ENCODE measurements at regions not wholly inside any gene's neighbourhood (a gene's known extent, or its start where the extent isn't known, plus 50 kb on each side); places are given as distances from the start of the nearest gene placed in this dataset.

GRCh38 chr6:102344769-102345168, 951.3 kb downstream of the GRIK2 start:
- TF ChIP-seq TAF1 (IDR thresholded peaks at IDR 0.05; ENCODE audit: borderline replicate concordance, low read depth, low read length) (no peak), POLR2AphosphoS5 (IDR thresholded peaks at IDR 0.05; ENCODE audit: low read depth, low read length) (no peak), POLR2A (IDR thresholded peaks at IDR 0.05; ENCODE audit: low read depth, low read length) (no peak)
- FAIRE-seq (no peak), DNase-seq (ENCODE audit: insufficient read length) (no peak)

DNA sequence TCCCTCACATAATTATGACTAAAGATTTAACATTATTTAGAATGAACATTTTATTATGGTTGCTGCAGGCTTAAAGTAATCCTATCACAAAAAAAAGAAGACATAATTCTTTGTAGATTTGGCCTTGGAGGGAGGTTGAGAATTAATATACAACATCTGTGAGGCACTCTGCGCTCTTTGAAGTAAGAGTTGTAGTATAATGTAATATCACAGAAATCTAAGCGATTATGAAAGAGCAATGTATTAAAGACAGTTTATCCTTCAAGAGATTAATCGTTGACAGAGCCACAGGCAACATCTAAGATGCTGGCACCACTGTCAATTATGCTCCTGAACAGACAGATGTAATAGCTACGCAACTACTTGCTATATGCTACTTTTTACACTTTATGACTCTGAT, 946.8 kb downstream of the GRIK2 start:
- FAIRE-seq (no peak), DNase-seq (ENCODE audit: insufficient read length) (no peak)
- TF ChIP-seq TAF1 (IDR thresholded peaks at IDR 0.05; ENCODE audit: borderline replicate concordance, low read depth, low read length): no peak

GRCh38 chr6:102333736-102334135, 940.2 kb downstream of the GRIK2 start:
- no peak for DNase-seq (ENCODE audit: insufficient read length)
- FAIRE-seq: no peak
- TF ChIP-seq POLR2AphosphoS5 (IDR thresholded peaks at IDR 0.05; ENCODE audit: low read depth, low read length): no peak
- no peak for TF ChIP-seq POLR2A (IDR thresholded peaks at IDR 0.05; ENCODE audit: low read depth, low read length)
- TF ChIP-seq TAF1 (IDR thresholded peaks at IDR 0.05; ENCODE audit: borderline replicate concordance, low read depth, low read length): no peak

DNA sequence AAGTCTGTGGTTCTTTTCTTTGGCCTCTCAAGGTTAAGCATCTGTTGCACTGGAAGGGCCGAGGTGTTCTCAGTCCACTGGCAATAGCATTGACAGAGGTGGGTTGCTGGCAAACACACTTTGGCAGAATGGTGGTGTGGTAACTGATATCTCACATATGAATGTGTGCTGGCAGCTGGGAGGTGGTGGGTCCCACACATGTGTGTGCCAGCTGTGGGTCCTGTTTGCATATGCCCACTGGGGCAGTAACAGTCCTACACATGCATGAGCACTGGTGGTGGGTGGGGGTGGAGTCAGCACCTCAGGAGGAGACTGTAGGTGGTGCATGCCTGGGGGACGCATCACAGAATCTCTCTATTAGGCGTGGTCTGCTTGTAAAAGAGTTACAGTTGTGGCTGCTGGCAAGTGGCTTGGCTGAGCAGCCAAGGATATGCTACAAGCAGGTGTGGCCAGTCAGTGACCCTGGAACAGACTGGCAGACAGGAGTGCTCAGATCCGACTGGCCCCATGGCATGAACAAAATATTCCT, 934.3 kb downstream of the GRIK2 start:
- no peak for TF ChIP-seq POLR2AphosphoS5 (IDR thresholded peaks at IDR 0.05; ENCODE audit: low read depth, low read length)
- no peak for TF ChIP-seq POLR2A (IDR thresholded peaks at IDR 0.05; ENCODE audit: low read depth, low read length)
- TF ChIP-seq TAF1 (IDR thresholded peaks at IDR 0.05; ENCODE audit: borderline replicate concordance, low read depth, low read length): no peak
- FAIRE-seq (no peak), DNase-seq (ENCODE audit: insufficient read length) (no peak)

DNA sequence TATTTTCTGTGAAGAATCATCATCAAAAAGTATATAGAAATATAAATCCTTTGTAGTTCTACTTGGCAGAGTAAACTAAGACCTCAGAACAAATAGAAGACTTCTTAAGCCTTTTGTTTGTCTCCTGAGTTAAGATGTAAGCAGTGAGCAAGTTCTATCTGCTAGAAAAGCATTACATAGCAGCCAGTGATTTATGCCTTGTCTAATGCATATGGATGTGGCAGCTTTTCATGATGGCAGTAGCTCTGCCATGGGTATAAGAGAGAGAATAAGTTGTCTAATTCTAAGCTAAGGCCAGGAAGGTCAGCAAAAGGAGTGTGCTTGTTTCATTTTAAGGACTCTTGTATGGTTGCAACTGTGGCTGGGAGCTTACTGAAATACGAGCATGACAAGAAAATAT, 920.2 kb downstream of the GRIK2 start:
- FAIRE-seq: no peak
- TF ChIP-seq POLR2A (IDR thresholded peaks at IDR 0.05; ENCODE audit: low read depth, low read length) (no peak), POLR2AphosphoS5 (IDR thresholded peaks at IDR 0.05; ENCODE audit: low read depth, low read length) (no peak), TAF1 (IDR thresholded peaks at IDR 0.05; ENCODE audit: borderline replicate concordance, low read depth, low read length) (no peak)
- DNase-seq (ENCODE audit: insufficient read length): no peak

DNA sequence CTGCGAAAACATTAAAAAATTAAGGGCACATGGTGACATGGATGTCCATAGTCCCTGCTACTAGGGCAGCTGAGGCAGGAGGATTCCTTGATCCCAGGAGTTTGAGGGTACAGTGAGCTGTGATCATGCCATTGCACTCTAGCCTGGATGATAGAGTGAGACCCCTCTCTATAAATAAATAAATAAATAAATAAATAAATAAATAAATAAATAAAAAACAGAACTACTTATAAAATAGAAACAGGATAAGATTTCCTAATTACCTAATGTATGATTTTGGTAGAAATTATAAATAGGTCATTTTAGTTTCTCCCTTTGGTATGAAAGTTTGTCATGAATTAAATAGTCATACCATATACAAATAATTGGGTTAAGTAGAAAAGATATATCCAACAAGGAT, 916.2 kb downstream of the GRIK2 start:
- FAIRE-seq: no peak
- TF ChIP-seq POLR2A (IDR thresholded peaks at IDR 0.05; ENCODE audit: low read depth, low read length) (no peak), POLR2AphosphoS5 (IDR thresholded peaks at IDR 0.05; ENCODE audit: low read depth, low read length) (no peak), TAF1 (IDR thresholded peaks at IDR 0.05; ENCODE audit: borderline replicate concordance, low read depth, low read length) (no peak)

GRCh38 chr6:102300350-102300749, 906.8 kb downstream of the GRIK2 start:
- TF ChIP-seq POLR2AphosphoS5 (IDR thresholded peaks at IDR 0.05; ENCODE audit: low read depth, low read length) (no peak), POLR2A (IDR thresholded peaks at IDR 0.05; ENCODE audit: low read depth, low read length) (no peak), TAF1 (IDR thresholded peaks at IDR 0.05; ENCODE audit: borderline replicate concordance, low read depth, low read length) (no peak)
- FAIRE-seq: no peak
- DNase-seq (ENCODE audit: insufficient read length): no peak

More for the DNA sequence above, 916.2 kb downstream of the GRIK2 start:
- DNase-seq (ENCODE audit: insufficient read length): no peak

- TF ChIP-seq POLR2A (IDR thresholded peaks at IDR 0.05; ENCODE audit: low read depth, low read length) (no peak), POLR2AphosphoS5 (IDR thresholded peaks at IDR 0.05; ENCODE audit: low read depth, low read length) (no peak), TAF1 (IDR thresholded peaks at IDR 0.05; ENCODE audit: borderline replicate concordance, low read depth, low read length) (no peak)
These were observed 904.5 kb downstream of the GRIK2 start for GRCh38 chr6:102298051-102298450.

More at GRCh38 chr6:102298051-102298450, 904.5 kb downstream of the GRIK2 start:
- no peak for DNase-seq (ENCODE audit: insufficient read length)
- no peak for FAIRE-seq

All from GM12892 (cell line).